Endothelial cell of umbilical vein (primary cell): ENCODE measurements at regions not wholly inside any gene's neighbourhood (a gene's known extent, or its start where the extent isn't known, plus 50 kb on each side); places are given as distances from the start of the nearest gene placed in this dataset.

ENCODE experiments used
- BruUV-seq: library from RNA; stranded (reverse); fragments of 400-500 nt; replicated peaks from 2 replicates; lab custom pipeline; 2021; lab: Mats Ljungman, UMichigan
- CTCF ChIA-PET: fragments of 300-600, 350-600 bp; sonication (Branson Sonifier 250); formaldehyde crosslinking; loops from one replicate; lab custom pipeline; 2021; ENCODE audit warnings: antibody characterized with exemption, inconsistent platforms; lab: Charles Lee
- POLR2A ChIA-PET: fragments of 300-600, 350-600 bp; sonication (Branson Sonifier 250); formaldehyde crosslinking; loops from one replicate; lab custom pipeline; 2021; ENCODE audit warnings: antibody characterized with exemption, inconsistent platforms; lab: Charles Lee
- DNase-seq: peaks from one replicate; pipeline ENCODE4 v3.0.0-alpha.2; 2011; ENCODE audit warnings: low read depth, low spot score
- FAIRE-seq: peaks from 2 replicates; lab custom pipeline; 2011; peaks lifted over from hg19 to GRCh38; lab: Jason Lieb, UNC
- H2AFZ ChIP-seq: 2 replicates; pipeline ENCODE4 v1.6.0; 2012; ENCODE audit warnings: low read depth, low read length, control low read depth, inconsistent platforms
- H3K27ac ChIP-seq: 2 replicates; pipeline ENCODE4 v1.5.1; 2011; ENCODE audit warnings: low read depth, mild to moderate bottlenecking, control low read depth, low read length, moderate library complexity; ENCODE audit not compliant: insufficient read depth
- H3K27me3 ChIP-seq, 2 experiments: 2 replicates each; pipeline versions ENCODE4 v1.6.0 to v1.6.1; 2011; ENCODE audit warnings: low read length in 2 of 2, mixed read lengths in 1 of 2; ENCODE audit not compliant: control insufficient read depth in 2 of 2, insufficient read depth in 2 of 2
- H3K36me3 ChIP-seq, 2 experiments: 2 replicates in 1 of 2; 3 replicates in 1 of 2; pipeline ENCODE4 v1.5.1; 2011; ENCODE audit warnings: low read length in 2 of 2, mild to moderate bottlenecking in 1 of 2, moderate library complexity in 1 of 2; ENCODE audit not compliant: control insufficient read depth in 2 of 2, insufficient read depth in 2 of 2; ENCODE audit errors: extremely low read depth in 1 of 2
- H3K4me1 ChIP-seq: 3 replicates; pipeline ENCODE4 v1.5.1; 2011; ENCODE audit warnings: mild to moderate bottlenecking, low read length; ENCODE audit not compliant: control insufficient read depth, insufficient read depth; ENCODE audit errors: extremely low read depth
- H3K4me2 ChIP-seq: 2 replicates; pipeline ENCODE4 v1.6.1; 2011; ENCODE audit warnings: low read length, control low read depth, mixed read lengths; ENCODE audit not compliant: insufficient read depth
- H3K4me3 ChIP-seq, 3 experiments: fragments of 200-600 bp in 1 of 3; sonication (generic), shearing (Covaris generic) in 1 of 3; replicated peaks in 1 of 3; 2 replicates each; pipeline ENCODE4 v1.5.1; 2011 to 2016; ENCODE audit warnings: control low read depth in 3 of 3, low read length in 3 of 3, mild to moderate bottlenecking in 2 of 3, inconsistent platforms in 1 of 3, low read depth in 1 of 3, moderate library complexity in 1 of 3; ENCODE audit not compliant: insufficient read depth in 1 of 3
- H3K79me2 ChIP-seq: 2 replicates; pipeline ENCODE4 v1.6.0; 2012; ENCODE audit warnings: low read length, inconsistent platforms; ENCODE audit not compliant: control insufficient read depth, insufficient read depth
- H3K9ac ChIP-seq: replicated peaks from 2 replicates; pipeline ENCODE3; 2011; ENCODE audit warnings: low read length, control low read depth; ENCODE audit not compliant: insufficient read depth; ENCODE audit errors: extremely low read depth
- H3K9me1 ChIP-seq: replicated peaks from 3 replicates; pipeline ENCODE4 v1.6.0; 2011; ENCODE audit warnings: mild to moderate bottlenecking, low read length; ENCODE audit not compliant: control insufficient read depth, insufficient read depth; ENCODE audit errors: extremely low read depth
- H3K9me3 ChIP-seq: replicated peaks from 2 replicates; pipeline ENCODE4 v1.5.1; 2012; ENCODE audit warnings: low read length, inconsistent platforms; ENCODE audit not compliant: control insufficient read depth, insufficient read depth
- H4K20me1 ChIP-seq: replicated peaks from 2 replicates; pipeline ENCODE3; 2011; ENCODE audit warnings: mild to moderate bottlenecking, low read length; ENCODE audit not compliant: control insufficient read depth, insufficient read depth; ENCODE audit errors: extremely low read depth
- EZH2 ChIP-seq: IDR thresholded peaks from 2 replicates; pipeline ENCODE4 v1.6.1; 2012; ENCODE audit warnings: borderline replicate concordance, low read depth, mild to moderate bottlenecking, moderate library complexity, low read length, inconsistent platforms; ENCODE audit not compliant: severe bottlenecking
- FOS ChIP-seq: IDR thresholded peaks from 2 replicates; pipeline ENCODE4 v1.6.1; 2011; ENCODE audit warnings: mild to moderate bottlenecking, low read length, moderate library complexity, borderline replicate concordance; ENCODE audit not compliant: insufficient read depth
- GATA2 ChIP-seq: IDR thresholded peaks from 2 replicates; pipeline ENCODE4 v1.7.0; 2011; ENCODE audit warnings: low read depth, mild to moderate bottlenecking, moderate library complexity, mixed read lengths, low read length; ENCODE audit not compliant: insufficient read length, insufficient read depth
- JUN ChIP-seq: IDR thresholded peaks from 2 replicates; pipeline ENCODE4 v1.6.1; 2011; ENCODE audit warnings: borderline replicate concordance, low read depth; ENCODE audit not compliant: insufficient read length, insufficient read depth
- MAX ChIP-seq: IDR thresholded peaks from 2 replicates; pipeline ENCODE4 v1.6.1; 2011; ENCODE audit not compliant: insufficient read depth, insufficient read length
- MYC ChIP-seq: IDR thresholded peaks from one replicate; pipeline ENCODE4 v1.6.1; 2011; ENCODE audit warnings: mild to moderate bottlenecking, low read depth, low read length
- POLR2A ChIP-seq: IDR thresholded peaks from 2 replicates; pipeline ENCODE4 v1.6.1; 2012; ENCODE audit warnings: low read depth, mild to moderate bottlenecking, control low read depth, low read length
- POLR2AphosphoS5 ChIP-seq: IDR thresholded peaks from 2 replicates; pipeline ENCODE4 v1.6.1; 2012; ENCODE audit warnings: low read depth, mild to moderate bottlenecking, control low read depth, low read length, moderate library complexity; ENCODE audit not compliant: insufficient read depth
- dilution Hi-C: fragments of 300-500 bp; cut with MboI; formaldehyde crosslinking; loops from one replicate; pipeline ENCODE4 v1.15.0; 2019; ENCODE audit warnings: low sequenced_read_pairs; ENCODE audit not compliant: extremely low pct_ligation_motif_present
- intact Hi-C: fragments of 100-400 bp; cut with micrococcal nuclease; formaldehyde crosslinking; loops from one replicate; pipeline ENCODE4 v1.10.0; 2022
- TF ChIP-seq, protein P1 (sequence below), 2 donors: IDR thresholded peaks; 1 replicate in 1 of 2; 2 replicates in 1 of 2; pipeline ENCODE4 v1.5.1; 2011; ENCODE audit warnings: low read length in 2 of 2, mild to moderate bottlenecking in 2 of 2, moderate library complexity in 2 of 2, control low read depth in 1 of 2, inconsistent platforms in 1 of 2, low read depth in 1 of 2; ENCODE audit not compliant: insufficient read depth in 1 of 2; ENCODE audit errors: extremely low read depth in 1 of 2

GRCh38 chr1:216841165-216841564 is 117.9 kb upstream of the ESRRG start:
- no TSS peak for BruUV-seq
- no peak overlapping the region for H3K27ac ChIP-seq
- H3K9me1 ChIP-seq, result no peaks in the 10 kb centered on the region
- dilution Hi-C loops, result no loop called here
- intact Hi-C loops, result no loop called here
- no peak overlapping the region for H3K4me2 ChIP-seq
- ChIA-PET CTCF (no interaction called here), POLR2A (no interaction called here)
- no peaks in the 10 kb centered on the region for H4K20me1 ChIP-seq
- no peaks in the 10 kb centered on the region for H3K27me3 ChIP-seq
- FAIRE-seq (no peak), DNase-seq (no peak)
- no peak overlapping the region for H2AFZ ChIP-seq
- no peaks in the 10 kb centered on the region for H3K4me1 ChIP-seq
- no peaks in the 10 kb centered on the region for H3K36me3 ChIP-seq
- H3K4me3 ChIP-seq, result no peak overlapping the region
- TF ChIP-seq POLR2AphosphoS5, result no peak
- no peak for TF ChIP-seq MAX
- TF ChIP-seq JUN, result no peak
- H3K9me3 ChIP-seq, result no peaks in the 10 kb centered on the region
- H3K79me2 ChIP-seq, result no peaks in the 10 kb centered on the region
- H3K9ac ChIP-seq, result no peak overlapping the region

GRCh38 chr1:216836316-216836715 is 113.1 kb upstream of the ESRRG start:
- no peaks in the 10 kb centered on the region for H3K4me1 ChIP-seq
- intact Hi-C loops, result no loop called here
- ChIA-PET POLR2A (no interaction called here), CTCF (no interaction called here)
- no peak overlapping the region for H3K4me3 ChIP-seq
- no peak overlapping the region for H3K4me2 ChIP-seq
- BruUV-seq, result no TSS peak
- dilution Hi-C loops, result no loop called here
- no peaks in the 10 kb centered on the region for H4K20me1 ChIP-seq
- no peaks in the 10 kb centered on the region for H3K36me3 ChIP-seq
- DNase-seq (no peak), FAIRE-seq (no peak)
- no peaks in the 10 kb centered on the region for H3K9me1 ChIP-seq
- TF ChIP-seq POLR2A (no peak), JUN (no peak), POLR2AphosphoS5 (no peak), MYC (no peak), GATA2 (no peak), FOS (no peak), EZH2 (no peak), MAX (no peak)
- TF ChIP-seq, protein P1, sequence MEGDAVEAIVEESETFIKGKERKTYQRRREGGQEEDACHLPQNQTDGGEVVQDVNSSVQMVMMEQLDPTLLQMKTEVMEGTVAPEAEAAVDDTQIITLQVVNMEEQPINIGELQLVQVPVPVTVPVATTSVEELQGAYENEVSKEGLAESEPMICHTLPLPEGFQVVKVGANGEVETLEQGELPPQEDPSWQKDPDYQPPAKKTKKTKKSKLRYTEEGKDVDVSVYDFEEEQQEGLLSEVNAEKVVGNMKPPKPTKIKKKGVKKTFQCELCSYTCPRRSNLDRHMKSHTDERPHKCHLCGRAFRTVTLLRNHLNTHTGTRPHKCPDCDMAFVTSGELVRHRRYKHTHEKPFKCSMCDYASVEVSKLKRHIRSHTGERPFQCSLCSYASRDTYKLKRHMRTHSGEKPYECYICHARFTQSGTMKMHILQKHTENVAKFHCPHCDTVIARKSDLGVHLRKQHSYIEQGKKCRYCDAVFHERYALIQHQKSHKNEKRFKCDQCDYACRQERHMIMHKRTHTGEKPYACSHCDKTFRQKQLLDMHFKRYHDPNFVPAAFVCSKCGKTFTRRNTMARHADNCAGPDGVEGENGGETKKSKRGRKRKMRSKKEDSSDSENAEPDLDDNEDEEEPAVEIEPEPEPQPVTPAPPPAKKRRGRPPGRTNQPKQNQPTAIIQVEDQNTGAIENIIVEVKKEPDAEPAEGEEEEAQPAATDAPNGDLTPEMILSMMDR (IDR thresholded peaks at IDR 0.05; ENCODE audit: extremely low read depth in 1 of 2, insufficient read depth in 1 of 2, low read depth in 1 of 2, low read length in 2 of 2), result no peak
- peaks cover 3% of the 10 kb centered on the region for H3K9me3 ChIP-seq
- no peak overlapping the region for H3K27ac ChIP-seq
- H3K79me2 ChIP-seq, result no peaks in the 10 kb centered on the region
- no peak overlapping the region for H2AFZ ChIP-seq
- no peak overlapping the region for H3K9ac ChIP-seq
- no peaks in the 10 kb centered on the region for H3K27me3 ChIP-seq
